GM12878 (cell line): ENCODE measurements at regions not wholly inside any gene's neighbourhood (a gene's known extent, or its start where the extent isn't known, plus 50 kb on each side); places are given as distances from the start of the nearest gene placed in this dataset.

Experiments
- ATAC-seq: fragments of 200-7000 bp; cut with Tn5 transposase; 3 replicates; pipeline ENCODE4 v1.9.1; 2020; ENCODE audit warnings: mild to moderate bottlenecking, moderate library complexity
- BruUV-seq: library from RNA; stranded (reverse); fragments of 400-500 nt; replicated peaks from 2 replicates; lab custom pipeline; 2021; lab: Mats Ljungman, UMichigan
- CTCF ChIA-PET: fragments of 300-600 bp; sonication (Branson Sonifier 250); formaldehyde crosslinking; extraction: SDS; loops from one replicate; lab custom pipeline; 2021; ENCODE audit warnings: inconsistent platforms; lab: Yijun Ruan, JAX
- POLR2A ChIA-PET: fragments of 350-600 bp; formaldehyde crosslinking; extraction: SDS; loops from one replicate; lab custom pipeline; 2021; ENCODE audit warnings: inconsistent platforms; lab: Charles Lee
- RAD21 ChIA-PET: fragments of 300-600 bp; sonication (Branson Sonifier 250); formaldehyde crosslinking; loops from one replicate; lab custom pipeline; 2023; ENCODE audit warnings: antibody characterized with exemption; ENCODE audit not compliant: unreplicated experiment; lab: Charles Lee
- SMC1A ChIA-PET: fragments of 300-600 bp; sonication (Branson Sonifier 250); formaldehyde crosslinking; loops from one replicate; lab custom pipeline; 2023; ENCODE audit not compliant: unreplicated experiment, uncharacterized antibody; lab: Charles Lee
- DNase-seq: peaks from one replicate; pipeline ENCODE4 v3.0.0-alpha.2; 2011; ENCODE audit warnings: low read depth, low spot score
- FAIRE-seq: peaks from 3 replicates; lab custom pipeline; 2011; peaks lifted over from hg19 to GRCh38; lab: Jason Lieb, UNC
- H2AFZ ChIP-seq: 2 replicates; pipeline ENCODE4 v1.6.0; 2011; ENCODE audit warnings: low read depth, low read length, control low read depth; ENCODE audit not compliant: control insufficient read depth
- H3K27ac ChIP-seq: 2 replicates; pipeline ENCODE4 v1.5.1; 2011; ENCODE audit warnings: control low read depth; ENCODE audit not compliant: control insufficient read depth, insufficient read depth
- H3K27me3 ChIP-seq, 2 experiments: replicated peaks in 1 of 2; 2 replicates each; pipeline versions ENCODE4 v1.6.0 to v1.6.1; 2011; ENCODE audit warnings: low read length in 1 of 2; ENCODE audit not compliant: control insufficient read depth in 2 of 2, insufficient read depth in 2 of 2
- H3K36me3 ChIP-seq, 2 experiments: 2 replicates each; pipeline ENCODE4 v1.5.1; 2011; ENCODE audit warnings: low read length in 1 of 2; ENCODE audit not compliant: control insufficient read depth in 2 of 2, insufficient read depth in 2 of 2
- H3K4me1 ChIP-seq: 2 replicates; pipeline ENCODE4 v1.6.1; 2011; ENCODE audit warnings: mild to moderate bottlenecking, low read length, moderate library complexity, mixed read lengths; ENCODE audit not compliant: control insufficient read depth, insufficient read depth
- H3K4me2 ChIP-seq: 2 replicates; pipeline ENCODE4 v1.6.0; 2011; ENCODE audit warnings: control low read depth; ENCODE audit not compliant: control insufficient read depth, insufficient read depth
- H3K4me3 ChIP-seq: fragments of 200-600 bp; sonication (generic); 2 replicates; pipeline ENCODE4 v1.5.1; 2016
- H3K79me2 ChIP-seq: 2 replicates; pipeline ENCODE4 v1.6.0; 2011; ENCODE audit warnings: low read length; ENCODE audit not compliant: control insufficient read depth, insufficient read depth
- H3K9ac ChIP-seq: 2 replicates; pipeline ENCODE4 v1.8.0; 2011; ENCODE audit warnings: low read length, control low read depth, mixed read lengths; ENCODE audit not compliant: control insufficient read depth, insufficient read depth
- H3K9me3 ChIP-seq: replicated peaks from 3 replicates; pipeline ENCODE4 v1.5.1; 2011; ENCODE audit warnings: mild to moderate bottlenecking, low read length; ENCODE audit not compliant: control insufficient read depth, insufficient read depth
- H4K20me1 ChIP-seq: 2 replicates; pipeline ENCODE4 v1.6.0; 2011; ENCODE audit not compliant: control insufficient read depth, insufficient read depth
- E2F8 ChIP-seq: fragments of 450-650 bp; IDR thresholded peaks from 2 replicates; pipeline ENCODE4 v1.6.1; 2018; ENCODE audit warnings: mild to moderate bottlenecking, low read depth, moderate library complexity; ENCODE audit not compliant: partially characterized antibody
- GABPA ChIP-seq: IDR thresholded peaks from 2 replicates; pipeline ENCODE4 v1.6.1; 2014; ENCODE audit warnings: antibody characterized with exemption, low read depth, mild to moderate bottlenecking, inconsistent platforms
- HDAC2 ChIP-seq: fragments of 200-600 bp; sonication (generic); IDR thresholded peaks from 2 replicates; pipeline ENCODE4 v1.6.1; 2017
- PKNOX1 ChIP-seq: fragments of 450-650 bp; IDR thresholded peaks from 2 replicates; pipeline ENCODE4 v1.6.1; 2016; ENCODE audit warnings: mild to moderate bottlenecking
- POU2F2 ChIP-seq: IDR thresholded peaks from 3 replicates; pipeline ENCODE4 v1.6.1; 2011; ENCODE audit warnings: low read depth, mild to moderate bottlenecking, low read length, borderline replicate concordance
- ZNF207 ChIP-seq: fragments of 450-650 bp; IDR thresholded peaks from 2 replicates; pipeline ENCODE4 v1.6.1; 2014; ENCODE audit warnings: antibody characterized with exemption, mild to moderate bottlenecking, borderline replicate concordance
- WGBS: methylation state at CpG from one replicate; pipeline ENCODE4 v1.1.6; 2016; ENCODE audit warnings: low lambda C conversion rate; ENCODE audit not compliant: insufficient replicate concordance, insufficient coverage; ENCODE audit errors: missing lambda C conversion rate; 5-methylcytosine and 5-hydroxymethylcytosine counted together
- in situ Hi-C: fragments of 300-500 bp; cut with MboI; formaldehyde crosslinking; loops from 9 replicates; pipeline ENCODE4 v1.14.3; 2018; ENCODE audit warnings: mixed read lengths
- intact Hi-C: fragments of 100-400 bp; cut with micrococcal nuclease; formaldehyde crosslinking; loops from one replicate; pipeline ENCODE4 v1.14.2; 2022; ENCODE audit not compliant: unreplicated experiment
- TF ChIP-seq, protein P1 (sequence below): fragments of 450-650 bp; IDR thresholded peaks from 2 replicates; pipeline ENCODE4 v1.6.1; 2014; ENCODE audit warnings: mild to moderate bottlenecking
- TF ChIP-seq, protein P2 (sequence below): fragments of 450-650 bp; IDR thresholded peaks from 2 replicates; pipeline ENCODE4 v1.6.1; 2017; ENCODE audit warnings: low read depth, mild to moderate bottlenecking, moderate library complexity
- TF ChIP-seq, protein P3 (sequence below): fragments of 150-350 bp; IDR thresholded peaks from 2 replicates; pipeline ENCODE4 v1.6.1; 2014; ENCODE audit warnings: mild to moderate bottlenecking, low read depth, low read length

GRCh38 chr10:44660271-44660670 is 250.9 kb upstream of the TMEM72 start:
- SMC1A ChIA-PET = interaction anchor here (0.6 kb wide), 1 partner anchor 51 kb away, joined by 3 read pairs; no protein-coding TSS in a partner anchor
- no TSS peak for BruUV-seq
- no peaks in the 10 kb centered on the region for H3K9me3 ChIP-seq
- TF ChIP-seq GABPA = no peak
- no peak for TF ChIP-seq HDAC2
- TF ChIP-seq PKNOX1 = no peak
- TF ChIP-seq, protein P1, sequence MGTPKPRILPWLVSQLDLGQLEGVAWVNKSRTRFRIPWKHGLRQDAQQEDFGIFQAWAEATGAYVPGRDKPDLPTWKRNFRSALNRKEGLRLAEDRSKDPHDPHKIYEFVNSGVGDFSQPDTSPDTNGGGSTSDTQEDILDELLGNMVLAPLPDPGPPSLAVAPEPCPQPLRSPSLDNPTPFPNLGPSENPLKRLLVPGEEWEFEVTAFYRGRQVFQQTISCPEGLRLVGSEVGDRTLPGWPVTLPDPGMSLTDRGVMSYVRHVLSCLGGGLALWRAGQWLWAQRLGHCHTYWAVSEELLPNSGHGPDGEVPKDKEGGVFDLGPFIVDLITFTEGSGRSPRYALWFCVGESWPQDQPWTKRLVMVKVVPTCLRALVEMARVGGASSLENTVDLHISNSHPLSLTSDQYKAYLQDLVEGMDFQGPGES = no peak
- no peak for TF ChIP-seq POU2F2
- TF ChIP-seq E2F8 = no peak
- TF ChIP-seq, protein P2, sequence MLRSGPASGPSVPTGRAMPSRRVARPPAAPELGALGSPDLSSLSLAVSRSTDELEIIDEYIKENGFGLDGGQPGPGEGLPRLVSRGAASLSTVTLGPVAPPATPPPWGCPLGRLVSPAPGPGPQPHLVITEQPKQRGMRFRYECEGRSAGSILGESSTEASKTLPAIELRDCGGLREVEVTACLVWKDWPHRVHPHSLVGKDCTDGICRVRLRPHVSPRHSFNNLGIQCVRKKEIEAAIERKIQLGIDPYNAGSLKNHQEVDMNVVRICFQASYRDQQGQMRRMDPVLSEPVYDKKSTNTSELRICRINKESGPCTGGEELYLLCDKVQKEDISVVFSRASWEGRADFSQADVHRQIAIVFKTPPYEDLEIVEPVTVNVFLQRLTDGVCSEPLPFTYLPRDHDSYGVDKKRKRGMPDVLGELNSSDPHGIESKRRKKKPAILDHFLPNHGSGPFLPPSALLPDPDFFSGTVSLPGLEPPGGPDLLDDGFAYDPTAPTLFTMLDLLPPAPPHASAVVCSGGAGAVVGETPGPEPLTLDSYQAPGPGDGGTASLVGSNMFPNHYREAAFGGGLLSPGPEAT = no peak
- no peak for TF ChIP-seq ZNF207
- TF ChIP-seq, protein P3, sequence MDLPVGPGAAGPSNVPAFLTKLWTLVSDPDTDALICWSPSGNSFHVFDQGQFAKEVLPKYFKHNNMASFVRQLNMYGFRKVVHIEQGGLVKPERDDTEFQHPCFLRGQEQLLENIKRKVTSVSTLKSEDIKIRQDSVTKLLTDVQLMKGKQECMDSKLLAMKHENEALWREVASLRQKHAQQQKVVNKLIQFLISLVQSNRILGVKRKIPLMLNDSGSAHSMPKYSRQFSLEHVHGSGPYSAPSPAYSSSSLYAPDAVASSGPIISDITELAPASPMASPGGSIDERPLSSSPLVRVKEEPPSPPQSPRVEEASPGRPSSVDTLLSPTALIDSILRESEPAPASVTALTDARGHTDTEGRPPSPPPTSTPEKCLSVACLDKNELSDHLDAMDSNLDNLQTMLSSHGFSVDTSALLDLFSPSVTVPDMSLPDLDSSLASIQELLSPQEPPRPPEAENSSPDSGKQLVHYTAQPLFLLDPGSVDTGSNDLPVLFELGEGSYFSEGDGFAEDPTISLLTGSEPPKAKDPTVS = no peak
- FAIRE-seq (no peak), DNase-seq (no peak), ATAC-seq (no peak)
- H3K4me2 ChIP-seq = no peak overlapping the region
- no peak overlapping the region for H2AFZ ChIP-seq
- WGBS = 50% methylated on average over 2 of the region's 2 CpGs
- in situ Hi-C loops (no loop called here), intact Hi-C loops (no loop called here)
- no peak overlapping the region for H3K27ac ChIP-seq
- no peaks in the 10 kb centered on the region for H4K20me1 ChIP-seq
- no peak overlapping the region for H3K9ac ChIP-seq
- CTCF ChIA-PET = no interaction called here
- POLR2A ChIA-PET = no interaction called here
- no peaks in the 10 kb centered on the region for H3K79me2 ChIP-seq
- no peak overlapping the region for H3K4me3 ChIP-seq
- RAD21 ChIA-PET = no interaction called here
- H3K27me3 ChIP-seq = no peaks in the 10 kb centered on the region
- no peaks in the 10 kb centered on the region for H3K4me1 ChIP-seq
- no peaks in the 10 kb centered on the region for H3K36me3 ChIP-seq
